Calu3 (cell line): ENCODE measurements at regions not wholly inside any gene's neighbourhood (a gene's known extent, or its start where the extent isn't known, plus 50 kb on each side); places are given as distances from the start of the nearest gene placed in this dataset.

Source experiments
- BruUV-seq: library from RNA; stranded (reverse); fragments of 400-500 nt; replicated peaks from 2 replicates; lab custom pipeline; 2021; lab: Mats Ljungman, UMichigan
- CTCF ChIA-PET: fragments of 300-600 bp; sonication (Branson Sonifier 250); formaldehyde crosslinking; loops from one replicate; lab custom pipeline; 2022; ENCODE audit warnings: antibody characterized with exemption; lab: Charles Lee
- DNase-seq: peaks from one replicate; pipeline ENCODE4 v3.0.0; 2022
- H3K27ac Mint-ChIP-seq: one replicate; pipeline ENCODE4 v1.8.0; 2022; ENCODE audit warnings: mixed read lengths; ENCODE audit not compliant: unreplicated experiment
- H3K27me3 Mint-ChIP-seq: one replicate; pipeline ENCODE4 v1.8.0; 2022; ENCODE audit warnings: mixed read lengths; ENCODE audit not compliant: unreplicated experiment
- H3K36me3 Mint-ChIP-seq: one replicate; pipeline ENCODE4 v1.8.0; 2022; ENCODE audit warnings: mild to moderate bottlenecking, moderate library complexity, mixed read lengths; ENCODE audit not compliant: insufficient read depth, unreplicated experiment
- H3K4me1 Mint-ChIP-seq: one replicate; pipeline ENCODE4 v1.8.0; 2022; ENCODE audit warnings: mild to moderate bottlenecking, low read depth, mixed read lengths; ENCODE audit not compliant: unreplicated experiment
- H3K4me3 Mint-ChIP-seq: one replicate; pipeline ENCODE4 v1.8.0; 2022; ENCODE audit warnings: mild to moderate bottlenecking, low read depth, moderate library complexity, mixed read lengths; ENCODE audit not compliant: unreplicated experiment
- H3K9me3 Mint-ChIP-seq: one replicate; pipeline ENCODE4 v1.8.0; 2022; ENCODE audit warnings: low read depth, mixed read lengths; ENCODE audit not compliant: unreplicated experiment
- CTCF ChIP-seq: fragments of 200-600 bp; IDR thresholded peaks from one replicate; pipeline ENCODE4 v1.8.0; 2022; ENCODE audit warnings: antibody characterized with exemption; ENCODE audit not compliant: unreplicated experiment
- intact Hi-C: fragments of 100-400 bp; cut with micrococcal nuclease; formaldehyde crosslinking; loops from one replicate; pipeline ENCODE4 v1.10.0; 2022; ENCODE audit not compliant: unreplicated experiment

- TF ChIP-seq CTCF = no peak
- no TSS peak for BruUV-seq
- Mint-ChIP-seq H3K27me3 (peaks cover 36% of the 10 kb centered on the region), H3K27ac (no peak overlapping the region), H3K9me3 (peaks cover 2% of the 10 kb centered on the region), H3K4me1 (no peaks in the 10 kb centered on the region), H3K4me3 (no peak overlapping the region), H3K36me3 (no peaks in the 10 kb centered on the region)
- no peak for DNase-seq
- intact Hi-C loops = no loop called here
- CTCF ChIA-PET = no interaction called here
These were observed 382.4 kb downstream of the SHQ1 start for GRCh38 chr3:72465853-72466252.

- Mint-ChIP-seq H3K9me3 (peaks cover 2% of the 10 kb centered on the region), H3K4me3 (no peak overlapping the region), H3K27me3 (peaks cover 36% of the 10 kb centered on the region), H3K27ac (no peak overlapping the region), H3K4me1 (peaks cover 18% of the 10 kb centered on the region), H3K36me3 (no peaks in the 10 kb centered on the region)
- BruUV-seq = no TSS peak
- CTCF ChIA-PET = no interaction called here
- TF ChIP-seq CTCF = no peak
- intact Hi-C loops = no loop called here
- no peak for DNase-seq
These were observed 385.2 kb downstream of the SHQ1 start for GRCh38 chr3:72463083-72463482.

- CTCF ChIA-PET = no interaction called here
- no TSS peak for BruUV-seq
- Mint-ChIP-seq H3K36me3 (no peaks in the 10 kb centered on the region), H3K9me3 (peaks cover 2% of the 10 kb centered on the region), H3K27ac (no peak overlapping the region), H3K4me1 (peaks cover 22% of the 10 kb centered on the region), H3K4me3 (no peak overlapping the region), H3K27me3 (peaks cover 36% of the 10 kb centered on the region)
- intact Hi-C loops = no loop called here
- no peak for TF ChIP-seq CTCF
- no peak for DNase-seq
These were observed 385.6 kb downstream of the SHQ1 start for GRCh38 chr3:72462595-72463011.

GRCh38 chr3:72461787-72462186, 386.5 kb downstream of the SHQ1 start:
- Mint-ChIP-seq H3K9me3 (peaks cover 2% of the 10 kb centered on the region), H3K27ac (no peak overlapping the region), H3K27me3 (peaks cover 32% of the 10 kb centered on the region), H3K4me1 (peaks cover 25% of the 10 kb centered on the region), H3K4me3 (no peak overlapping the region), H3K36me3 (no peaks in the 10 kb centered on the region)
- intact Hi-C loops = no loop called here
- no peak for TF ChIP-seq CTCF
- CTCF ChIA-PET = no interaction called here
- no peak for DNase-seq
- no TSS peak for BruUV-seq
